HG03558 (cell line): ENCODE measurements at regions not wholly inside any gene's neighbourhood (a gene's known extent, or its start where the extent isn't known, plus 50 kb on each side); places are given as distances from the start of the nearest gene placed in this dataset.

Source experiments
- ATAC-seq: cut with Tn5 transposase; IDR thresholded peaks from one replicate; pipeline ENCODE4 v1.9.1; 2021; ENCODE audit warnings: moderate number of reproducible peaks; ENCODE audit not compliant: unreplicated experiment; ENCODE audit errors: extremely low read depth

DNA sequence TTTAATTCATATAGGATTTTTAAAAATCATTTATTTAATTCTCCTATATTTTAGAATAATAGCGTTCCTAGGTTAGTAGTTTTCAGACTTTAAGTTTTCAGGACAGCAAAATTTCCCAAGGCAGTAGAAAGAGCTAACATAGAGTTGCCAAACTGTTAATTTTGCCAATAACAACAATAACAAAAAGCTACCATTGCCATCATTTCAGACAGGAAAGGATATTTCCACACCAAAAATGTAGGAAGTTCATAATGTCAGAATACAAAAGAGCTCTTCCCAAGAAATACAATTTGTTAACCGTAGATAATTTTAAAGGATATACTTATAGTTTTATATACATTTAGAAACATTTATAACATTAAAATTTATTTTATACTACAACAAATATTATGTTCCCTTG is 81.4 kb upstream of the EEA1 start:
- no peak for ATAC-seq

DNA sequence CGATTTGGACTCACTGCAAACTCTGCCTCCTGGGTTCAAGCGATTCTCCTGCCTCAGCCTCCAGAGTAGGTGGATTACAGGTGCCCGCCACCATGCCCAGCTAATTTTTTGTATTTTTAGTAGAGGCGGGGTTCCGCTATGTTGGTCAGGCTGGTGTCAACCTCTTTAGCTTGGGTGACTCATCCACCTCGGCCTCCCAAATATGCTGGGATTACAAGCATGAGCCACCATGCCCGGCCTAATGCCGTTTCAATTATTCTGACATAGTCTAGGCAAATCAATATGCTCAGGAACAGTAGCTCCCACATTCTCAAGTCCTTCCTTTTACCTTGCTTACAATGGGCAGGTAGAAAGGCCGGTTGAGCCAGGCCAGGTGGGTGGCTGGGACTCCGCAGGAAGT is 82.0 kb upstream of the EEA1 start:
- no peak for ATAC-seq

DNA sequence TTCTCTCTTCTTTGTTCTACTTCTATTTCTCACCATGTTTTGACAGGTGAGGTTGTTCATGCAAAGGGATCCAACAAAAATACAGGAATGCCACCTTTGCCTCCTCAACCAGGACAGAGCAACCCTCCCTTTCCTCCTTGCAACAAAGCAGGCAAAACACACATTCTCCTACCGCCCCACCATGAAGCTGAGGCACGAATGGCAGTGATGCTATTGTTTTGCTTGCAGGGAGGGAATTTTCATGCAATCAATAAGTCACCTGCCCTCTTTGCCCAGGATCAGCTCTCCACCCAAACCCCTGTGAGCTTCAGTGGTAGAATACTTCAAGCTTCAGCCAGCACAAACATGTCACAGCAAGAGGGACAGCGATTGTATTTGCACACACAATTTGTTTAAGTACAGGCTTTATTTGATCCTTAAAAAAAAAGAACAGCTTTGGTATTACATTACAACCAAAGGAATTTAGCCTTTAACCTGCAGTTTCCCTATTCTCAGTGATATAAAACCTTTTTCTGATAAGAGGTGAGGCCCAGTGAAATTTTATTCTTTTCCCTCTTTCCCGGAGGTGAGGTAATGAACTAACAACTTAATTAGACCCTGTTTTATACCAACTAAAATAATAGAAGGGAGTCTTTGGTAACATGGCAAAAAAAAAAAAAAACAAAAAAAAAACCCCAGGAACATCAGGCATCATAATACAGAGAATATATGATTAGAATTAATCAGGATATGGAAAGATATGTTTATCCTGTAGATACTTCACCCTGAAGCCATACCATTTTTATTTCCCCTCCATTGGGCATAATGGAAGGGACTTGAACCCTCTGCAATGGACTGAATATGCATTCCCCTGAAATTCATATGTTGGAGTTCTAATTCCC is 87.0 kb upstream of the EEA1 start:
- ATAC-seq: no peak

DNA sequence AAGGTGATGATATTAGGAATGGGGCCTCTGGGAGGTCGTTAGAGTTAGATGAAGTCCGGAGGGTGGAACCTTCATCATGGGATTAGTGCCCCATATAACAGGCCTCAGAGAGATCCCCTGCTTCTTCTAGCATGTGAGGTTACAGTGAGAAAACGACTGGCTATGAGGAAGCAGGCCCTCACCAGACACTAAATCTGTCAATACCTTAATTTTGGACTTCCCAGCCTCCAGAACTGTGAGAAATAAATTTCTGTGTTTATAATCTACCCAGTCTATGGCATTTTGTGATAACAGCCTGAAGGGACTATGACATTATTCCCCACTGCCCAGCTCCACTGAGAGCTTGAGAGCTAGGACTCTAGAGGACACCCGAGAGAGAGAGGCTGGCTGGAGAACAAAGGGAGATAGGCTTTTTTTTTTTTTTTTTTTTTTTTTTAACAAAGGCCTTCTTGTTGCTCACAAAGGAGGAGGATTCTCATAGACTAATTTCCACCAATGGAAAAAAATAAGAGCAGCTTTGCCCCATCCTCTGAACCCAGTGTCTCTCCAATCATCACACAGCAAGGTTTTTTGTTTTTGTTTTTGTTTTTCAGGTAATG is 87.8 kb upstream of the EEA1 start:
- ATAC-seq: no peak

DNA sequence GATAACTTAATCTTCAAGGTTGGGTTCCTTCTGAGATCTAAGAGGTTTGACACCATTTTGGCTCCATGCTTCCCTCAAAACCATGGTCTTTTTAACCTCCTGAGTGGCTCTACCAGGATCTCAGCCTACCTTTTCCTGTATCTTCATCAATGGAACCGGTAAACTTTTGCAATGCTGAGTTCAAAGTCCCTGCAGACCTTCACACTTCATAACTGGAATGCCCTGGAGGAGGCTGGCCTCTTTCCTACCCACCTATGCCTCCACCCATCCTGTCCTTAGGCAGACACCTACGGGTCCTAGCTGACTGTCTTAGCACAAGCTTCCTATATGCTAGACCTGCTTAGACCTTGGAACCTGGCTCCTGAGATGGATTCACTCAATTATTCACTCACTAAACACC is 89.5 kb upstream of the EEA1 start:
- no peak for ATAC-seq

DNA sequence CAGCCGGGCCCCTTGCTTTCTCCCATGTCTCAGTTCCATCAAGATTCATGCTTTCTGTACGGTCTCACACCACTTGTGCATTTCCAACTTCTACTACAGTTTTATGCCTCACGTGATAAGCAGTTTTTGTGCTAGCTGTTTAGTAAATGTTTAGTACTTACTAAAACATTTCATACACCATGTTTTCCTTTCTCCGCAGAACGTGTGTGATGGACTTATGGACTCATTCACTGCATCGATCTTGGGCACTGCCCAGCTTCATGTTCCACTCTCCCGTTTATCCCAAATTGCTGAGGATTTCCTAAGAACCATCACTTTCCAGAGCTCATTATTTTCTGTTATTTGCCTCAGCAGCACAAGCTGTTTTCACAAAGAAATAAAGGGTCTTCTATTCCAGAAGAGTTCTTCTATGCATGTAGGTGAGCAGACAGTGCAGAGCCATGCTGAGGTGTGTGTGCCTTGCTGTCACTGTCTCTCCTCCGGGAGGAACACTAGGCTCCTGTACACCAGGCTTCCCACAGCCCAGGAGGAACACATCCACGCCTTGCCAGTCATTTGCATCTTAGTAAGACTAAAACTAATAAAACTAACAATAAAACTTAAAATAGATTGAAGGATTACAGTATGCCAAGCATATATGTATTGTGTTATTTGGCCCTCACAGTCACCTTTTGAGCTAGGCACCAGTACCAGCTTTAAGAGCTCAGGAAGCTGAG is 90.3 kb upstream of the EEA1 start:
- ATAC-seq: no peak

DNA sequence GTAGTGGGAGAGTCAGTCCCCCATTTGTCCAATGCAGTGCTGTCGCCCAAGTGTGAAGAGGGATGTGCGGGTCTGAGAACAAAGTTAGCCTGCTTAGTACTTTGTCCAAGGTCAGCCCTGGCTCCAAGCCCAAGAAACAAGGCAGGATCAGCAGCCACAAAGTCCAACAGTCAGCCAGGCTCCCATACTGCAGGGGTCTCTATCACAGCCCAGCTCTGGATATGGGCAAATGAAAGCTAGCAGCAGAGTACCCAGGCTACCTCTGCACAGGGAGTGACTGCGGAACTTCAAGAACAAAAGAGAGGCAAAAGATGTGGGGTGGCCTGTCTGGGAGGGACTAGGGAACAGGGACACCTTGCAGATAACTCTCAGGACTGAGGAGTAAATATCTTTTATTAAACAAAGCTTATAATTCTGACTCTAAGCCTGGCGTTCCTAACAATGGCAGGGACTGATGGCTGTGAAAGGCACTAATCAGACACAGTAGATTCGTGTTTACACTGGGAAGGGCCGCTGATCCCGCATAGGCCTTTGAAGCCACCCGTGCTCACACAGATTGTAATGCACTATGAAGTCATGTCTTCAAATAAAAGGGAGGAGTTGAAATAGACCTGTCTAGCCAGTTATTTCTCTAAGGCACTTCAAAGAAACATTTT is 91.0 kb upstream of the EEA1 start:
- ATAC-seq: no peak

DNA sequence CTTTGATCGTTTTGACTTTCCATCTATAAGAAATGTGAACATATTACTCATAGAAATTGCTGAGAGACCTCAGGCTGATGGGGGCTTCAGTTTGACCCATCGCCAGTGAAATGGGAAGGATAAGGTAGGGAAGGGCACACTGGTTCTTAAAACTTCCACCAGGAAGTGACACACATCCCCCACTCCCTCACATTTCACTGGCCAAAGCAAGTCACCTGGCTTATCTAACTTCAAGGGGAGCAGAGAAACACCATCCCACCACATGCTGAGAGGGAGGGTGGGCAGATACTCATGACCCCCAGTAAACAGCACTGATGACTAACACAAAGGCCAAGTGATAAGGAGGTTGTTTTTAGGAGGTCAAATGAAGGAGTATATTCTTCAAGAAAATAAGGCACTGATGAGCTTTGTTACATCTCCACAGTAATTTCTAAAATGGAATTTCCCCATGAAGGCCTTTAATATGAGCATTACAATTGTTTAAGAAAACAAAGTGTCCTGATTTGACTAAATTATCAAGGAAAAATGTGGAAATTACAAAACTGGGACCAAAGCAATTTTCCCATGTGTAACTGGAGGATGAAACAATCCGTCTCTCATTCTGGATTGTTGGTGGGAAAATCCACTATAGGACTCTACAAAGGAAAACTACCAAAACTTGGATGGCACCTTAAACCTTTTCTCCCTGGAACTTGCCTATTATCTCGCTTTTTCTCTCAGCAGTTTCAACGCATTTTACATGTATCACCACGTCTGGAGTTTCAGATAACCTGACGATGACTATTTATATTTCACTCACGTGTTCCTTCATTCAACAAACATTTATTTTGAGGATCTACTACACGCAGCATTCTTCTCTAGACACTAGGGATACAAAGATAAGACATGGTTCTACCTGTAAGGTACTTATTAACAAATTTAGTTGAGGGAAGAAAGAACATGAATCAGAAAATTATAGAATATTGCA is 91.8 kb upstream of the EEA1 start:
- ATAC-seq: no peak

DNA sequence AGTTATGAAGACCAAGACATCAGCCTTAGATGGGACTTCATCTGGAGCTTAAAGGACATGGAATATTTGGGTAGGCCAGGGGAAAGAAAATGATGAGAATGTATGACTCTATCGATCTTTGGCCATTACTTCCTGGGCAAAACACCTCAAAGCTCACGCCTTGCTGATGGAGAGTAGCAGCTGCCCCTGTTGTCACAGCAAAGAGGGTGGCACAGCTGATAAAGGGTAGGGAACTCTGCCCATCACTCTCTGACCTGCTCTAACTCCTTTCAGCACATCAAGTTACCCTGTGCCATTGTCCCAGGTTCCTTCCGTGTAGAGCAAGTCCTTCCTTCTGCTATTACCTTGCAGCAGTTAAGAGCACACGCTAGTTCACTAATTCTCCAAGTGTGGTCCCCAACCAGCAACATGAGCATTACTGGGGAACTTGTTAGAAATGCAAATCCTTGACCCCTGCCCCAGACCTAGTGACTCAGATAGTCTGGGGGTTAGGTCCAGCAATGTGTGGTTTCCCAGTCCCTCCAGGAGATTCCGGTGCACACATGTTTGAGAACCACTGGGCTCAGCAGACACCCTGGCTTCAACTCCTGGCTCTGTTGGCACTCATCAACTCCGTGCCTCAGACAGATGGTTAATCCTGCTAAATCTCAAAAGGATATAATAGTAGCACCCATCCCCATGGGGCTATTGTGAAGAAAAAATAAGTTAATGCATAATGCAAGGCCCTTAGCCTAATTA is 93.7 kb upstream of the EEA1 start:
- ATAC-seq: no peak

DNA sequence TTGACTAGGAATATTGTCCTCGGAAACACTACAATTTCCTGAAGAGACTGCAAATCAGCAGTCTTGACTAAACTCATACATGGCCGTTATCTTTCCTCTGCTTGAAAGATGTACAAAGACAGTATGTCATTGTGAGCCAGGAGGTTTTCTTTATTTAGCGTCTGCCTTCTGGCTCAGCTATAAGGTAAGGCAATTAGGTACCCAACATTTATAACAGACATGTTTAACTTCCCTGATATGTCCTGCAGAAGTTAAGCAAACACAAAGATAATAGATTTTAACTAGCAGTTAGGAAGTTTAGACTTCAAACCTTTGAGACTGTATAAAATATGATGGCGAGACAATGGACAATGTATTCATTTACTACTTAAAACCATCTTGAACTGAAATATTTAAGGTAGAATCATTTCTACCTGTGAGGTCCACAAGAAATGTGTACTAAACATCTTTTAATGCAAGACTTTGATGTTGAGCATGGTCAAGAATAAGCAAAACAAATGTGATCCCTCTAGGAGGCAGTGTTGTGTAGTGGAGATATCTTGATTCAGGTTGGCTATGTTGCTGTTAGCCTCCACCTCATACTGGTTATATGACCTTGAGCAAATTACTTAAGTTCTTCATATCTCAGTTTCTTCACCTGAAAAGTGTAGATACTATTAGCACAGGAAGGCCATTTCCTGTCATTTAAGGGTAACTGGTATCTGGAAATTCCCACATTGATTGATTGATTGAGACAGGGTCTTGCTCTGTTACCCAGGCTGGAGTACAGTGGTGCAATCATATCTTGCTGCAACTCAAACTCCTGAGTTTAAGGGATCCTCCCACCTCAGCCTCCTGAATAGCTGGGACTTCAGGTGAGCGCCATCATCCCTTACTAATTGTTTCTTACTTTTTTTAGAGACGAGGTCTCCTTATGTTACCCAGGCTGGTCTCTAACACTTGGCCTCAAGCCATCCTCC is 96.3 kb upstream of the EEA1 start:
- ATAC-seq: no peak

DNA sequence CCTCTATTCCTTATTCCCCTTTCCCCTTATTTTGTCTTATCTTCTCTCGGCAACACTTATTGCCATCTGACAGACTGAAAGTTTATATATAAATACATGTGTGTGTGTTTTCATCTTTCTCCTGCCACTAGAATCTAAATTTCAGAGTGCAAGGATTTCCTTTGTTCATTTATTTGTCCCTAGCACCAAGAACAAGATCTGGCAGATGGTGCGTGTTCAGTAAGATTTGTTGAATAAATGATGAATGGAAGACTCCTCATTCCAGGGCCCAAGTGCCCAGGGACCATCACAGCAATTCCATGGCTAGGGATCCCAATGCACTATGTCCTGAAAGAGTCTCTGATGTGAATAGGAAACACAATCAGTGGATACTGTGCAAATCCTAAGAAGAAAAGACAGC is 97.9 kb upstream of the EEA1 start:
- no peak for ATAC-seq

DNA sequence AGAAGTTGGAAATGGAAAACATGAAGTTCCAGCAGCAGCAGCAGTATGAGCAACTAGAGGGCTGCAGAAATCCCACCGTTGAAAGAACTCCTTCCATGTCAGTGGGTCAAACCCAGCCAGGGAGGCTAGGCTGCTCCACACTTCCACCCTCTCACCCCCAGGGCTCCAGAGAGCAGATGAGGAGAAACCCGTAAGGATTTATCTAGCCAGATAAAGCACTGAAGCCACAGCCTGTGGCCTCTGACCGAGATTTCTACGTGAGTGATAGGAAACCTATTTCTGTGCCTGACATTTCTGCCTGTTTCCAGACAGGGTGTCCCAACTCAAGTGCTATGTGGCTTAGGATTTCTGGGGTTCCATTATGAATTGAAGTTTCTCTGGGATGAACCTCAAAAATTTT is 100.0 kb upstream of the EEA1 start:
- no peak for ATAC-seq

DNA sequence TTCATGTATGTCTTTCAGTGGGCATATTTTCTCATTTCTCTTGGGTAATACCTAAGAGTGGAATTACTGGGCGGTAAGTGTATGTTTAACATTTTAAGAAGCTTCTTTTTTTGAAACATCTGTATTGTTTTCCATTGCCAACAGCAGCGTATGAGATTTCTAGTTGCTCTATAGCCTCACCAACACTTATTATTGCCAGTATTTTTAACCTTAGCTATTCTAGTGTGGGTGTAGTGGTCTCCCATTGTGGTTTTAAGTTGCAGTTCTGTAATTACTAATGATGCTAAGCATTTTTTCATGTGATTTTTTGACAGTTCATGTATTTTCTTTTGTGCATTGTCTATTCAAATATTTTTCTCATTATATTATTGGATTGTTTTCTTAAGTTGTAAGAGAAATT is 101.9 kb upstream of the EEA1 start:
- no peak for ATAC-seq

DNA sequence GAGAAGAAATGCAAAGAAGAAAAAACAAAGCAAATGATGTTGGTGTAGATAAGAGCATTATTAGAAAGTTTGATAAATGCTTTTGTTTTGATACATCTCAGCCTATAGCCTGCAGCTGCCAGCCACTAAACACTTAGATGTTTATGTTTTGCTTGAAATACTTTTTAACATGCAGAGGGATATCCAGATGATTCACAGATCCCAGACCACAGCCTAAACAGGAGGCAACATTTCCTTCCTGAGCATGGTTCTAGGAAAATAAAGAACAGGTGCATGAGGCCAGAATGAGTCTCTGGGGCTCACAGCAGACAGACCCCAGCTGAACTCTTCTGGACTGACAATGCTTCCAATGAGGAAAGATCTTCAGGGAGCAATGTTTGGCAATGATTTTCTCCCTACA is 103.7 kb upstream of the EEA1 start:
- ATAC-seq: no peak

DNA sequence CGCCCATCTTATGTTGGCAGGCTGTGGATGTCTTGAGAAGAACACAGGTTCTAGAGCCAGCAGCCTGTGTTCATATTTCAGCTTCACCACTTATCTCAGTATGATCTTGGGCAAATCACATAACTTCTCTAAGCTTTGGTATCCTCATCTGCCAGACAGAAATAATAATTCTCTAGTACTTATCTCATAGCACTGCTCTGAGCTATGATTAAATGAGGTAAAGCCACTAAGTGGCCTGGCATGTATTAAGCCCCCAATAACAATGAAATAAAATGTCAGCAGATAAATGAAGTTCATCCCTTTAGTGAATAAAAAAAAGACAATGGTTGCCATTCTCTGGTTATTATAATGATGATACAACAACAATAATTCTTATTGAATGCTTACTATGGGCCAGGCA is 104.9 kb upstream of the EEA1 start:
- no peak for ATAC-seq

DNA sequence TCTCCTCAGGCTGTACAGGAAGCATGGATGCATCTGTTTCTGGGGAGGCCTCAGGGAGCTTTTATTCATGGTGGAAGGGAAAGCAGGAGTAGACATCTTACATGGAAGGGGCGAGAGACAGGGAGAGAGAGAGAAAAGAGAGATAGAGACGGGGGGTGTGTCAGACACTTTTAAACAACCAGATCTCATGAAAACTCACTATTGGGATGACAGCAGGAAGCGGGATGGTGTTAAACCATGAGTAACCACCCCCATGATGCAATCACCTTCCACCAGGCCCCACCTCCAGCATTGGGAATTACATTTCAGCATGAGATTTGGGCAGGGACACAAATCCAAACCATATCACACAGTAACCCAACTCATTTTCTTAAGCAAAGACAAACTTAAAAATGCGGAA is 110.0 kb upstream of the EEA1 start:
- ATAC-seq: no peak

DNA sequence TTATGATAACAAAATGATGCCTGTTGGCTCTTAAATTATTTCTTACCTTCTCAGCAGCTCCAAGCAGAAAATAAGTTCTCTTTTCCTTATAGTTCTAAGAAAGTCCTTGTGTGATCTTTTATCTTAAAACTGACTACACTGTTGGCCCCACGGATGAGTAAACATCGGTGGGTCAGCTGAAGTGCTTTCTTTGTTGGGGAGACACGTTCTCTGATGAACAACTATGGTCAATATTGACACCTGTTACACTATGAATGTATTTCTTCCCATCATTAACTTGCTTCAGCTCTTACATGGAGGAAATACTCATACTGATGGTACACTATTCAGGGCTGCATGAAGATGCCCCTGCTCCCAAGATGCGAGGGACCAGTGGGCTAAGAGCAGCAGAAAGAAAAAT is 110.8 kb upstream of the EEA1 start:
- no peak for ATAC-seq

DNA sequence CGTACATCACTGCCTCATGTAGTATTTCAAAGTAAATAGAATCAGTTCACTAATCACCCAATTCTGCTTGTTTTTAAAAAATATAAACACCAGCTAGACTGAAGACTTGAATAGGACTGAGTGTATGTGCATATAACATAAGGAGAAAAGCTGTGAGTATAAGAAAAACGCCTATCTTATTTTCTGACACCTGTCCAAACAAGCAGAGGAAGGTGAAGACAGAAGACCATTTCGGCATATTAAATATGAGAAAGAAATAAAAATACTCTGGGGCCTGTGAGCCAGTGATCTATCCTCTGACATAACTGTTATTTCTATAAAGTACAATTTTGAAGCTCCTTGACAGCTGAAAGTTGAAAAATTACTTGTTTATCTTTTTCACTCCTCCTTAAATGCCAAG is 111.3 kb upstream of the EEA1 start:
- ATAC-seq: no peak
